ENCODE measurements at regions not wholly inside any gene's neighbourhood (a gene's known extent, or its start where the extent isn't known, plus 50 kb on each side); places are given as distances from the start of the nearest gene placed in this dataset.

- DNase-seq (ENCODE audit: extremely low spot score) = no peak
- TF ChIP-seq LEF1 (IDR thresholded peaks at IDR 0.05; ENCODE audit: borderline replicate concordance) (no peak), L3MBTL2 (conservative IDR thresholded peaks at IDR 0.05) (no peak), ZNF384 (IDR thresholded peaks at IDR 0.05) (no peak), CTBP1 (IDR thresholded peaks at IDR 0.05; ENCODE audit: borderline replicate concordance) (no peak), TARDBP (IDR thresholded peaks at IDR 0.05) (no peak), ARNT (IDR thresholded peaks at IDR 0.05) (no peak), FOXK2 (IDR thresholded peaks at IDR 0.05) (no peak), FOXA1 (IDR thresholded peaks at IDR 0.05) (no peak), ELF4 (IDR thresholded peaks at IDR 0.05) (no peak), SUZ12 (IDR thresholded peaks at IDR 0.05) (no peak), FOXM1 (IDR thresholded peaks at IDR 0.05; ENCODE audit: borderline replicate concordance) (no peak), PKNOX1 (IDR thresholded peaks at IDR 0.05) (no peak), HDGF (IDR thresholded peaks at IDR 0.05; ENCODE audit: borderline replicate concordance) (no peak), SP1 (IDR thresholded peaks at IDR 0.05) (no peak), BHLHE40 (IDR thresholded peaks at IDR 0.05; ENCODE audit: borderline replicate concordance) (no peak), NFRKB (IDR thresholded peaks at IDR 0.05) (no peak)
- POLR2A ChIA-PET = no interaction called here
- CTCF ChIA-PET = no interaction called here
Measured at GRCh38 chr12:19630536-19630935, 191.2 kb downstream of the AEBP2 start.

- ChIA-PET CTCF (no interaction called here), POLR2A (no interaction called here)
- TF ChIP-seq ZNF384 (IDR thresholded peaks at IDR 0.05) (no peak), L3MBTL2 (conservative IDR thresholded peaks at IDR 0.05) (no peak), TARDBP (IDR thresholded peaks at IDR 0.05) (no peak), BHLHE40 (IDR thresholded peaks at IDR 0.05; ENCODE audit: borderline replicate concordance) (no peak), FOXK2 (IDR thresholded peaks at IDR 0.05) (no peak), HDGF (IDR thresholded peaks at IDR 0.05; ENCODE audit: borderline replicate concordance) (no peak), FOXM1 (IDR thresholded peaks at IDR 0.05; ENCODE audit: borderline replicate concordance) (no peak), ARNT (IDR thresholded peaks at IDR 0.05) (no peak), LEF1 (IDR thresholded peaks at IDR 0.05; ENCODE audit: borderline replicate concordance) (no peak), ELF4 (IDR thresholded peaks at IDR 0.05) (no peak), SUZ12 (IDR thresholded peaks at IDR 0.05) (no peak)
- no peak for DNase-seq (ENCODE audit: extremely low spot score)
Measured at GRCh38 chr12:19633194-19633593, 193.9 kb downstream of the AEBP2 start.

DNA sequence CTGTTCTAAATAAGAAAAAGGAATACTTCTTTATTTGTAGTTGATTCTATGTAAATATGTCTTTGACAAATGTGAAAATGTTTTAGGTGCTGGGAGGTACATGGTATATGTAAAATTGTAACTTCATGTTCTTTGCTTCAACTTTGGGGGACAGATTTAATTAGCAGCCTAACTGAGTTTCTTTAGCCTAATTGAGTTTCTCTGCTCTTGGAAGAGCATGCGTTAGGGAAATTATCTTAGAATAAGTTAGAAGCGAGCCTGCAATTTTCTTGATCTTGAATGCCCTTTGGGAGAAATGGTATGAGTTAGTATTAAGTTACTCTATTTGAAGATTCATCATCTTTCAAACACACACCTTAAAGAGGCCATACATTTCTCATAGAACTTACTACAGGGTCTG lies 194.3 kb downstream of the AEBP2 start:
- TF ChIP-seq TARDBP (IDR thresholded peaks at IDR 0.05) (no peak), L3MBTL2 (conservative IDR thresholded peaks at IDR 0.05) (no peak), LEF1 (IDR thresholded peaks at IDR 0.05; ENCODE audit: borderline replicate concordance) (no peak), NFRKB (IDR thresholded peaks at IDR 0.05) (no peak), FOXK2 (IDR thresholded peaks at IDR 0.05) (no peak), SUZ12 (IDR thresholded peaks at IDR 0.05) (no peak), SP1 (IDR thresholded peaks at IDR 0.05) (no peak), ELF4 (IDR thresholded peaks at IDR 0.05) (no peak), BHLHE40 (IDR thresholded peaks at IDR 0.05; ENCODE audit: borderline replicate concordance) (no peak), FOXM1 (IDR thresholded peaks at IDR 0.05; ENCODE audit: borderline replicate concordance) (no peak), ARNT (IDR thresholded peaks at IDR 0.05) (no peak), CTBP1 (IDR thresholded peaks at IDR 0.05; ENCODE audit: borderline replicate concordance) (no peak), FOXA1 (IDR thresholded peaks at IDR 0.05) (no peak), PKNOX1 (IDR thresholded peaks at IDR 0.05) (no peak), HDGF (IDR thresholded peaks at IDR 0.05; ENCODE audit: borderline replicate concordance) (no peak), ZNF384 (IDR thresholded peaks at IDR 0.05) (no peak)
- DNase-seq (ENCODE audit: extremely low spot score) = no peak
- CTCF ChIA-PET = no interaction called here
- POLR2A ChIA-PET = no interaction called here

DNA sequence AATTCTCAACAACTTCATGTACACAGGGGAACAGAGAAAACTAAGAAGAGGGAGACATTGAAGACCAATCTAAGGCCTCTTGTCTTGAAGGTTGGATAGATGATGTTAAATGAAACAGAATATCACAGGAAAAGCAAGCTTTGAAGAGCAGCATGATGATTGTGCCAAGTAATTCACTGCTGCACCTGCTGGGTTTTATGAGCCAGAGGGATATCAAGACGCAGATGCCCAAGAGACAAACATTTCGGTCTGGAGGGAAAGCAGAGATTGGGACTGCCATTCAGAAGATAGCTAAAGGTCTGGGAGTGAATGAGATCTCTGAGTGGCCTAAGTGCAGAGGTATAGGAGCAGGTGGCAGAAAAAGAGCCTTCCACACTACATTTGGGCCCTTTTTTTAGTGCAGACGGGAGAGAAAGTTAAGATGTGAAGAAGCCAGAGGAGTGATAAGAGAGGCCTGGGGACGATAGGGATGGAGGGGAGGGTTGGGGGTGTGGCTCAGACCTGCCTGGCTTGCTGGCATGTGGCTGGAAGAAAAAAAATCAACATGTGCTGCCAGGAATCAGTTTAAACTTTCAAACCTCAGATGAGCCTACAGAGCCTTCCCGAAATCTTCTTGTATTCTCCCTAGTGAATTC lies 200.6 kb downstream of the AEBP2 start:
- CTCF ChIA-PET = no interaction called here
- POLR2A ChIA-PET = no interaction called here
- DNase-seq (ENCODE audit: extremely low spot score) = no peak
- TF ChIP-seq SP1 (IDR thresholded peaks at IDR 0.05) (no peak), NFRKB (IDR thresholded peaks at IDR 0.05) (no peak), FOXK2 (IDR thresholded peaks at IDR 0.05) (no peak), SUZ12 (IDR thresholded peaks at IDR 0.05) (no peak), FOXA1 (IDR thresholded peaks at IDR 0.05) (no peak), HDGF (IDR thresholded peaks at IDR 0.05; ENCODE audit: borderline replicate concordance) (no peak)

- DNase-seq (ENCODE audit: extremely low spot score) = no peak
- CTCF ChIA-PET = no interaction called here
- TF ChIP-seq NFRKB (IDR thresholded peaks at IDR 0.05) (no peak), HDGF (IDR thresholded peaks at IDR 0.05; ENCODE audit: borderline replicate concordance) (no peak), L3MBTL2 (conservative IDR thresholded peaks at IDR 0.05) (no peak), PKNOX1 (IDR thresholded peaks at IDR 0.05) (no peak), CTBP1 (IDR thresholded peaks at IDR 0.05; ENCODE audit: borderline replicate concordance) (no peak), ARNT (IDR thresholded peaks at IDR 0.05) (no peak), FOXA1 (IDR thresholded peaks at IDR 0.05) (no peak), LEF1 (IDR thresholded peaks at IDR 0.05; ENCODE audit: borderline replicate concordance) (no peak), ZNF384 (IDR thresholded peaks at IDR 0.05) (no peak), TARDBP (IDR thresholded peaks at IDR 0.05) (no peak), SP1 (IDR thresholded peaks at IDR 0.05) (no peak)
- POLR2A ChIA-PET = no interaction called here
Measured at GRCh38 chr12:19641235-19642080, 202.2 kb downstream of the AEBP2 start.

Data from HEK293T (cell line).